ENCODE measurements at regions not wholly inside any gene's neighbourhood (a gene's known extent, or its start where the extent isn't known, plus 50 kb on each side); places are given as distances from the start of the nearest gene placed in this dataset.

GRCh38 chr15:72858205-72858604, 74.6 kb upstream of the ADPGK start:
- H3K36me3 ChIP-seq (ENCODE audit: control insufficient read depth, insufficient read depth, low read length), result no peaks in the 10 kb centered on the region
- TF ChIP-seq CTCF (IDR thresholded peaks at IDR 0.05; ENCODE audit: insufficient read depth, low read length, poor library complexity, severe bottlenecking), result no peak
- peaks cover 3% of the 10 kb centered on the region for H3K27me3 ChIP-seq (ENCODE audit: control insufficient read depth, insufficient read depth, low read length)
- H3K4me3 ChIP-seq (ENCODE audit: low read depth, low read length), result no peak overlapping the region
- no peak for DNase-seq (ENCODE audit: low read depth)

GRCh38 chr15:72857331-72858063, 73.9 kb upstream of the ADPGK start:
- H3K27me3 ChIP-seq (ENCODE audit: control insufficient read depth, insufficient read depth, low read length), result peaks cover 3% of the 10 kb centered on the region
- TF ChIP-seq CTCF (IDR thresholded peaks at IDR 0.05; ENCODE audit: insufficient read depth, low read length, poor library complexity, severe bottlenecking), result no peak
- DNase-seq (ENCODE audit: low read depth), result no peak
- H3K36me3 ChIP-seq (ENCODE audit: control insufficient read depth, insufficient read depth, low read length), result no peaks in the 10 kb centered on the region
- H3K4me3 ChIP-seq (ENCODE audit: low read depth, low read length), result no peak overlapping the region

- no peak for TF ChIP-seq CTCF (IDR thresholded peaks at IDR 0.05; ENCODE audit: insufficient read depth, low read length, poor library complexity, severe bottlenecking)
- peaks cover 3% of the 10 kb centered on the region for H3K27me3 ChIP-seq (ENCODE audit: control insufficient read depth, insufficient read depth, low read length)
- no peak overlapping the region for H3K4me3 ChIP-seq (ENCODE audit: low read depth, low read length)
- DNase-seq (ENCODE audit: low read depth), result no peak
- H3K36me3 ChIP-seq (ENCODE audit: control insufficient read depth, insufficient read depth, low read length), result no peaks in the 10 kb centered on the region
These were observed 73.0 kb upstream of the ADPGK start for GRCh38 chr15:72856549-72857040.

GRCh38 chr15:72855791-72856190, 72.2 kb upstream of the ADPGK start:
- no peak overlapping the region for H3K4me3 ChIP-seq (ENCODE audit: low read depth, low read length)
- no peaks in the 10 kb centered on the region for H3K27me3 ChIP-seq (ENCODE audit: control insufficient read depth, insufficient read depth, low read length)
- DNase-seq (ENCODE audit: low read depth), result no peak
- H3K36me3 ChIP-seq (ENCODE audit: control insufficient read depth, insufficient read depth, low read length), result no peaks in the 10 kb centered on the region
- TF ChIP-seq CTCF (IDR thresholded peaks at IDR 0.05; ENCODE audit: insufficient read depth, low read length, poor library complexity, severe bottlenecking), result no peak

GRCh38 chr15:72852273-72852672, 68.7 kb upstream of the ADPGK start:
- H3K4me3 ChIP-seq (ENCODE audit: low read depth, low read length), result no peak overlapping the region
- TF ChIP-seq CTCF (IDR thresholded peaks at IDR 0.05; ENCODE audit: insufficient read depth, low read length, poor library complexity, severe bottlenecking), result no peak
- H3K27me3 ChIP-seq (ENCODE audit: control insufficient read depth, insufficient read depth, low read length), result peaks cover 7% of the 10 kb centered on the region
- no peaks in the 10 kb centered on the region for H3K36me3 ChIP-seq (ENCODE audit: control insufficient read depth, insufficient read depth, low read length)
- DNase-seq (ENCODE audit: low read depth), result no peak

GRCh38 chr15:72851586-72851985, 68.0 kb upstream of the ADPGK start:
- no peaks in the 10 kb centered on the region for H3K36me3 ChIP-seq (ENCODE audit: control insufficient read depth, insufficient read depth, low read length)
- H3K27me3 ChIP-seq (ENCODE audit: control insufficient read depth, insufficient read depth, low read length), result peaks cover 7% of the 10 kb centered on the region
- no peak overlapping the region for H3K4me3 ChIP-seq (ENCODE audit: low read depth, low read length)
- no peak for TF ChIP-seq CTCF (IDR thresholded peaks at IDR 0.05; ENCODE audit: insufficient read depth, low read length, poor library complexity, severe bottlenecking)
- no peak for DNase-seq (ENCODE audit: low read depth)
